ENCODE measurements at regions not wholly inside any gene's neighbourhood (a gene's known extent, or its start where the extent isn't known, plus 50 kb on each side); places are given as distances from the start of the nearest gene placed in this dataset.

GRCh38 chr22:48099251-48099650 lies 1336.8 kb downstream of the TBC1D22A start:
- TF ChIP-seq CTCF (IDR thresholded peaks at IDR 0.05; ENCODE audit: control insufficient read depth, insufficient read depth, low read depth, low read length, missing control alignments): no peak
- H3K4me3 ChIP-seq (ENCODE audit: control insufficient read depth, low read depth, low read length): no peak overlapping the region
- DNase-seq (ENCODE audit: low read depth): no peak

DNA sequence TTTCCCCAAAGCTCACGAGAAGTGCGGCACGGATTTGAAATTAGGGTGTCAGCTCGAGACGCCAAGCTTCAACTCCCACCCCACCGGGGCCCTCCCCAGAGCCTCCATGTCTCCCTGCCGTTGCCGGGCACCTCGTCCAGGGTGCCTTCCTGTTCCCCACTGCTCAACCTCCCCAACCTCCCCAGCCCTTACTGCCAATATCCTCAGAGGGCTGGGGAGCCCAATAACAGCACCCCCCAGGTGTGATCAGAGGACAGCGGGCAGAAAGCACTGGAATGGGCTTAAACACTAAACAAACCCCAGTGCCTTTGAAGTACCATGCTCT lies 1336.4 kb downstream of the TBC1D22A start:
- no peak for TF ChIP-seq CTCF (IDR thresholded peaks at IDR 0.05; ENCODE audit: control insufficient read depth, insufficient read depth, low read depth, low read length, missing control alignments)
- no peak for DNase-seq (ENCODE audit: low read depth)
- no peak overlapping the region for H3K4me3 ChIP-seq (ENCODE audit: control insufficient read depth, low read depth, low read length)

DNA sequence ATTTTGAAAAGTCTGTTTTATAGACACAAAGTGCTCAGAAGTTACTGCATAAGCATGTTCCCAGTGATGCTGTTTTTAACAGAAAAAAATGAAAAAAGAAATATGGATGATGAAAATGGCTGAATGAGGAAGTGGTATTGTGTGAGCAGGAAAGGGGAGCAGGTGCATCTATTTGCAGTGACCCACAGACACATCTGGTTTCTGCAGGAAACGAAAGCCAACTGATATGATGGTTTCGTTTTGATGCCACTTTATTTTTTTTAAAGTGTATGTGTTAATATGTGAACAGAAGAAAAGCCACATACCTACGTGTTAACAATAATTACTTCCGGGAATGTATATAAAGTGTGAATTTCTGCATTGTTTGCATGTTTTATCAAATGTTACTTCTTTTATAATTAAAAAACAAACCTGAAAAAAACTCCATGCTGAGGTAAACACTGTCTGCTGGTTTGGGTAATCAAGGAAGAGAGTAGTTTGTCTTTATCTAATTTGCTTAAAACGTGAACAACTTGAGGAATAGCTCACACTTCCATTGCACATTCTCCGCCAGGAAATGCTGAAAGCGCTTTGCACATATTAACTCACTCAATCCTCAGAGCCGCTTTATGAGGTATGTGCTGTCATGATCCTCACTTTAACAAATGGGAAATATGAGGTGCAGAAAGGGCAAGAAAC lies 1335.9 kb downstream of the TBC1D22A start:
- TF ChIP-seq CTCF (IDR thresholded peaks at IDR 0.05; ENCODE audit: control insufficient read depth, insufficient read depth, low read depth, low read length, missing control alignments): no peak
- H3K4me3 ChIP-seq (ENCODE audit: control insufficient read depth, low read depth, low read length): no peak overlapping the region
- no peak for DNase-seq (ENCODE audit: low read depth)

DNA sequence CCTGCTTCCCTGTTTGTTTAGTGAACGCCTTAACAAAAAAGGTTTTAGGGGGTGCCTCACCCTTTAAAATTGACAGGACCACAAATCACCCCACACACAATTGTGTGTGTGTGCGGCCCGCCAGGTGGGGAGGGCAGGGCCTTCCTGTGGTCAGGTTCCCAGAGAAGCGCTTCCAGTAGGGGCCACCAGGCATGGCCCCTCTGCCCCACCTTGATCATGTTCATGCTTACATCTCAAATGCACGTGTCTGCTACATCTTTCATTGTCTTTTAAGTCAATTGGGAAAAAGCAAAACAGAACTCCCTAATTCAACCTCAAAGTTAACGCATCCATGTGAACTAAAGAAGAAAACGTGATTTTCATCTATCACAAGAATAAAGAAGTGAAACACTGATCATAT lies 1335.3 kb downstream of the TBC1D22A start:
- no peak for DNase-seq (ENCODE audit: low read depth)
- TF ChIP-seq CTCF (IDR thresholded peaks at IDR 0.05; ENCODE audit: control insufficient read depth, insufficient read depth, low read depth, low read length, missing control alignments): no peak
- H3K4me3 ChIP-seq (ENCODE audit: control insufficient read depth, low read depth, low read length): no peak overlapping the region

DNA sequence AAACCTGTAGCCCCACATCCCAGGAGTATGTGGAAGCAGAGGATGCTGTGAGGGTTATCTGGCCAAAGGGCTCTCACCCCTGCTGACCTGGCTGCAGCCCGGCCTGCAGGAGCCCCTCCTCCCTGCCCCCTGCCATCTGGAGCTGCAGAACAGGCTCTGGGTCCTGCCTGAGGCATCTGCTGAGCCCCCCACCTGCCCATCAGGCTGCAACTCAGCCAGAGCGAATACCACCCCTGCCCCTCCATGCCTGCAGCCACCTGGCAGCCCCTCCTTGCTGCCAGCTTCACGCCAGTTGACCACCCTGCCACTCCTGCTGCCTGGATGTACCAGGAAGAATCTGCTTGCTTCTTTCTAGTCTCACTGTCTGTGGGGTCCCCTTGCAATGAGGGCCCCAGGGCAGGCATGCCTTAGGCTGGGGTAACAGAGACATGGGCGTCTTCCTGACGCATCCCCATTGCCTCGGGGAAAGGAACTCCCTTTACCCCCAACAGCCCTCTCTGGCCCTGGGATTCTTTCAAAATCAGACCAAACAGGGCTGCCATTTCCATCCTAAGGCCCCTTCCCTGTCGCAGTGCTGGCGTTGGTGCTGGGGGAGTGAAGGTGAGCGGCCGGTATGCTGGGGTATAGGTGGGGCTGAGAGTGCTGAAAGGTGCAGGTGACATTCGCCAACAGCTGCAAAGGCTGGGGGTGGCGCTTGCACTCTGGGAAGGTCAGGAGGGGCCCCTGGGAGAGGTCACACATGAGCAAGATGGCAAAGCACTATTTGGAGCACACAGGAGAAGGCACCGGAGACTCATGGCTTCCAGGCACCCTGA lies 1334.6 kb downstream of the TBC1D22A start:
- no peak for DNase-seq (ENCODE audit: low read depth)
- no peak for TF ChIP-seq CTCF (IDR thresholded peaks at IDR 0.05; ENCODE audit: control insufficient read depth, insufficient read depth, low read depth, low read length, missing control alignments)
- H3K4me3 ChIP-seq (ENCODE audit: control insufficient read depth, low read depth, low read length): no peak overlapping the region

GRCh38 chr22:48096411-48096810 lies 1334.0 kb downstream of the TBC1D22A start:
- no peak for TF ChIP-seq CTCF (IDR thresholded peaks at IDR 0.05; ENCODE audit: control insufficient read depth, insufficient read depth, low read depth, low read length, missing control alignments)

More at GRCh38 chr22:48096411-48096810, 1334.0 kb downstream of the TBC1D22A start:
- no peak for DNase-seq (ENCODE audit: low read depth)
- H3K4me3 ChIP-seq (ENCODE audit: control insufficient read depth, low read depth, low read length): no peak overlapping the region

Data from AG09309 (cell line).